ENCODE measurements at regions not wholly inside any gene's neighbourhood (a gene's known extent, or its start where the extent isn't known, plus 50 kb on each side); places are given as distances from the start of the nearest gene placed in this dataset.

DNA sequence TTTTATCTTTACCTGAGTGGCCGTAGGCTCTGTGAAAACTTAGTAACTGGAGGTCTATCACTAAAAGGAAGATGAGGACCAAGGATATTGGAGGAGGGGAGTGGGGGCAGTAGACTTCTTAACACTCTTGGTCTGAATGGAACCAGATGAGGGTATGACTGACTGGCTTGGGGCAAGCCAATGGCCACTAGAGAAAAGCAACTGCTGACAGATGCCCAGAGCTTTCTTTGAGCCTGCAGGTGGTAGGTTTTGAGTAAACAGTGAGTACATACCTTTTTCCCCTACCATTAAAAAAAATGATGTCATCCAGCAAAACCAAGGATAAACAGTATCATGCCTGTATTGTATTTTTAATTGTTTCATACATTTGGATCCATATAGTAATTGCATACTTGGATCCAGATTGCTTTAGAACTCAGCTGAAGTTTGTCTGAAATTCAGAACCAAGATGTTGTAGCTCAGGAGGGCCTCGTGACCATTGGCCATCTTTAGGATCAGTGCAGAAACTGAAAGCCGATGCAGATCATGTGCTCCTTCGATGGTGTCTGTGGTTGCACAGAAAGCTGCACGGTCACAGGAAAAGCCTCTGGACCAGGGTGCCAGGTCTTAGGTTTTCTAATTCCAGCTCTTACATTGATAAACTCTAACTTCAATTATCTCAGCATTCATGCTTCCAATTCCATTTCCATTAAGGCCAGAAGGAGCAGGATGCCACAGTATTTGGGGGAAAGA is 131.0 kb downstream of the PDGFRA start:
- DNase-seq: no peak

DNA sequence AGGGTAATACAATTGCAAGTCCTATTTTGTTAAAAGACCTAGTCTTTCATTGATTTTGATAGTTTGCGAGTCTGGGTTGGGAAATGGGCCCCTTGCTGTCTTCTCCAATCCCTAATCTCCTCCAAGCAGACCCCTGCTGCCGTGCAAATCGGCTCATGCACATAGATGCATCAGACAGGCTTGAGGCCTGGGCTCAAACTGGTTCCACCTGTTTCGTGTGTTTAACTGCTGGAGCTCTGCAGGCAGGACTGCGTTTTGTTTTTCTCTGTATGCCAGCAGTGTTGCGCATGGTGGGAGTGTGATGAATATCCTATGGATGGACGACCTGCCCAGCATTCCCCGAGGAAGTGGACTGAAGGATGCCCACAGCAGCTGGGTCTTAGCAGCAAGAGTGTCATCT is 133.9 kb downstream of the PDGFRA start:
- DNase-seq: no peak

DNA sequence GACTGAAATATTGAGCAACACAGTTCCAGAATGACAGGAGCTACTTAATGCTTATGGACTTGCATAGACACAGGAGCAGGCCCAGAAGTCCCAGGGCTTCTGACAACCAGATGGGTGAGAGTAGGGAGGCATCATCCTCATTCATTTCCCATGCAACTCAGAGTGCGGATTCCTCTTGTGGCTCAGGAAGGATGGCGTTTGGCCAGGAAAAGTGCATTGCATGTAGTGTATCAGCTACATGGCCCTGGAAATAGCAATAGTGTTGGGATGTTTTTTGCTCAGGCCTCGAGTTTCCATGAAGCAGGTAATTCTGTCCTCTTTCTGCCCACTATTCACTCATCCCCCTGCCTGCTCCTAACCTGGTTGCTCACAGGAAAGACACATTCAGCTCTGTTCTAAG is 136.6 kb downstream of the PDGFRA start:
- no peak for DNase-seq

DNA sequence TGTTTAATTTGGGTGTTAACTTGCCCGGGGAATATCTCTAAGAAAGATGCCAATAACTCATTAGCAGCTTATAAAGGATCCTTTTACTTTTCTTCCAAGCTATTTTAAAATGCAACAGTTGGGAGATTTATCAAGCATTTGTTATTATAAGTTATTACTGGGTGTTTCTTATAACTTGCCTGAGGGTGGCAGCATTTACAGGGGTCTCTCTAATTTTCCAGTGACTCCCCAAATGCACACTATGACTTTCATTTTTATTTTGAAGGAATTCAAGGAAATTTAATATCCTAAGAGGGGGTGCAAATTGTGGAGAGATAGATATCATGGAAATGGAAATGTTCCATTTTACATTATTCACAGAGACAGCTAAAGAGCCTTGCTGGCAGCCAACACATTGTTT is 138.0 kb downstream of the PDGFRA start:
- no peak for DNase-seq

DNA sequence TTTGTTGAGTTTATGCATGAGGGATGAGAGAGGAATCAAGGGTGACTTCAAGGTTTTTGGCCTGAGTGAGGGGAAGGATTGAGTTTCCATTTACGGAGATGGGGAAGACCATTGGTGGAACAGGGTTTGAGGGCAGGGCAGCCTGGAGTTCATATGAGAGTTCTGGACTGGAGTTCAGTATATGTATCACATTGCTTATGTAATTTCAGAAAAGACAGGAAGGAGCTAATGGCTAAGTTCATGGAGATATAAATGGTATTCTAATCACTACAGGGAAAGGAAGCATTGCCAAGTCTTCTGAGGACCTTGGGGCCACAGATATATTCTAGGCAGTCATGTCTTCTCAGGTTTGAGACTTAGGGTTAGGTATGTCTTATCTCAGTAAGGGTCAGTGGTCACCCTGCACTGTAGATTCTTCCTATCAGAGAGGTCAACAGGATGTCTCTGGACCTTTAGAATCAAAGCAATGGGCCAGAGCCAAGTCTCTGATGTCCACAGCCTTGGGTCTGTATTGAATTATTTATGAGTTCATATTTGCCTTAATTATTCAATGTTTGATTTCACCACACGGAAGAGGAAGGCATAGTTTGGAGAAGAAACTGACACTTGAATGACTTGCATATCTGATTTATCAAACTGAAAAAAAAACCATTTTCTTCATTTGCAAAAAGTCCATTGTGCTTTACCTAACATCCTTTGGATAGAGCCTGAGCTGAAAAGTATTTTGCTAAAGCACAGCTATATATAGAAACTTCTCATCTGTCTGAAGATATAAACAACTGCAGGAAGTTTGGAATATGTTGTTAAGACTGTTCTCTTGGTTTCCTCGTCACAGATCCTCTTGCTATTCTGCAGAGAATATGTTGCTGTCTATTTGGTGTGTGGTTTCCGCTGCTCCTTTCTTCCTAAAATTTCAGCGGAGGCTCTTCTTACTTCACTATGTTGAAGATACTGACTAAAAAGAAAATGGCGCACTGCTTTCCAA is 139.5 kb downstream of the PDGFRA start:
- DNase-seq: no peak

DNA sequence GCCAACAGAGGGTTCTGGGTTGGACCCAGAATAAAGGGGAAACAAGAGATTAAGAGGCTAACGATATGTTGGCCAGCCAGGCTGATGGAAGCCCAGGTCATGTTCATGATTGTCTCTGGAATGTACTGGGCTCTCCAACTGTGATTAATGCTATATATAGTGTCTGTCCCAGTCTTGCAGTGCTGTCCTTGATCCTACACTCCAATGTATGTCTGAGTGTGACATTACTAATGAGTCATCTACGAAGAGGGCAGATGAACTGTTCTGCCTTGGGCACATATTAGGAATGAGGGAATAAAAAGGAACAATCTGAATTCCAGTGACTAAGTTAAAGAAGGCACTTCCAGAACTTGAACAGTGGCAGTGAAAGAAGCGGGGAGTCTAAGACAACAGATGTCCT is 142.1 kb downstream of the PDGFRA start:
- no peak for DNase-seq

DNA sequence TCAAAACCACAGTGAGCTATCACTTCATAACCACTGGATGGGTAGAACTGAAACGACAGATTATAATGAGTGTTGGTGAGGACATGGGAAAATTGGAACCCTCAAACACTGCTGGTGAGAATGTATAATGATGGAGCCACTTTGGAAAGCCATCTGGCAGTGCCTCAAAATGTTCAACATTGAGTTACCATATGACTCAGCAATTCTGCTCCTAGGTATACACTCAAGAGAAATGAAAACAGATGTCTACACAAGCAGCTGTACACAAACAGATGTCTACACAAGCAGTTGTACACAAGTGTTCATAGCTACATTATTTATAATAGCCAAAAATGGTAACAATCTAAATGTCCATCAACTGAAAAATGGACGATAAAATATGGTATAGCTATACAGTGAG is 143.9 kb downstream of the PDGFRA start:
- no peak for DNase-seq

DNA sequence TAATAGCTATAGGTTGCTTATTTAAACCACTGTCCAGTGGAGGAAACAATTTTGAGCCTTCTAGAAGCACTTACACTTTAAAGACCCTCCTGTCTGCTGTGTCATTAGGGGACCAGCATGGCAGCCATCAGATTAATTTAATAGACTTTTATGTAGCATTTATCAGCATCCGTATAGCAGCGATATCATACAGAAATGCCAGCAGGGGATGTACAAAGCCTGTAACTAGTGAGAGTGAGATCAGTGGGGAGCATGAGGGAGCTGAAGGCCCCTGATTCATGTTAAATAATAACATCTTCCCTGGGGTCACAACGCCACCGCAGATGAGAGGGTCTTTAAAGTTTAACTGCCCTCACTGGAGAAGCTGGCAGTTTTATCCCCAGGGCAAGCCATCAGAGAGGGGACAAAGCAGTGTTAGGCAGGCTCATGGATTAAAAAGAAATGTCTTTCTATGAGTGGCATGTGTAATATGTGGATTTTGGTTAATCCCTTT is 144.7 kb downstream of the PDGFRA start:
- no peak for DNase-seq

DNA sequence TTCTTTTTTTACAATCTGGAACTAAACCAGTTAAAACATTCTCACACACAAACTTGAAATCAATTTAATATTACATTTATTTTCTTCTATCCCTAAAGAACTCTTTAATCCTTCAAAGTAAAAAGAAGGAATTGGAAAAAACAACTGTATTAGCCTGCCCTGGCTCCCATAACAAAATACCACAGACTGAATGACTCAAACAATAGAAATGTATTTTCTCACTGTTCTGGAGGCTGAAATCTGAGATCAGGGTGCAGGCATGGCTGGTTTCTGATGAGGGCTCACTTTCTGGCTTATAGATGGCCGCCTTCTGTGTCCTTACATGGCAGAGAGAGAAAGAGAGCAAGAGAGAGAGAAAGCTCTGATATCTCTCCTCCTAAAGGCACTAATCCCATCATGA is 149.4 kb downstream of the PDGFRA start:
- DNase-seq: no peak

DNA sequence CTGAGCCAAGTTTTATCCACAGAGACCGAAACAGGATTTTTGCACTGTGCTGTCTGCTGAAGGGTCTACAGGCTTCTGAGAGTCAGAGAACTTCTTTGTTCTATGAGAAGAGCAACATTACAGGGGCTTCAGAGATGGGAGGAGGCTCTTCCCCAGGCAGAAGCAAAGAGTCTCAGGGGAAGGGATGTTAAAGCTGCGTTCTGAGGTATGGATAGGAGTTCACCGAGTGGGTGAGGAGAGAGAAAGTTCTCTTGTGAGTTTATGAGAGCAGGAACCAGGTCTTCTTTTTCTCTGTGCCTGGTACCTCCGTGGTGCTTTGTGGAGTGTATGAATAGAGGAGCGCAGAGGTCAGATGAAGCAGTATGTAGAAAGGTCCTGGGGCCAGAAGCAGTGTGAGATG is 155.1 kb downstream of the PDGFRA start:
- DNase-seq: no peak

DNA sequence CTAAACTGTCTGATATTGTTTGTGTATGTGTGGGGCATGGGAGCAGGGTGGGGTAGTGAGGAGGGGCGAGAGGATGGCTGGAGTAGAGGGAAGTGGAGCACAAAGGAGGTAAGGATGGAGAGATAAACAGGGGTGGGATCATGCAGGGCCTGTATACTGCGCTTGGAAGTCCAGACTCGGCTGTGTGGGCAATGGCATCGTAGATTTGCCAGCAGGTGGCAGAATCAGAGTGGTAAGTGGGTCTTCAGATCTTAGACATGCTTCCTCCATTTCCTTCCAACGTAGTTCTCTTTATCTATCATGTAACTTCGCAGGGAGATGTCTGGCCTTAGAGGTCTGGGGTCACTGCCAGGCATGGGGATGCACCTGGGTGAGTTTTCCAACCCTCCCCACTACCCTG is 155.5 kb downstream of the PDGFRA start:
- DNase-seq: peak; percentile 46

DNA sequence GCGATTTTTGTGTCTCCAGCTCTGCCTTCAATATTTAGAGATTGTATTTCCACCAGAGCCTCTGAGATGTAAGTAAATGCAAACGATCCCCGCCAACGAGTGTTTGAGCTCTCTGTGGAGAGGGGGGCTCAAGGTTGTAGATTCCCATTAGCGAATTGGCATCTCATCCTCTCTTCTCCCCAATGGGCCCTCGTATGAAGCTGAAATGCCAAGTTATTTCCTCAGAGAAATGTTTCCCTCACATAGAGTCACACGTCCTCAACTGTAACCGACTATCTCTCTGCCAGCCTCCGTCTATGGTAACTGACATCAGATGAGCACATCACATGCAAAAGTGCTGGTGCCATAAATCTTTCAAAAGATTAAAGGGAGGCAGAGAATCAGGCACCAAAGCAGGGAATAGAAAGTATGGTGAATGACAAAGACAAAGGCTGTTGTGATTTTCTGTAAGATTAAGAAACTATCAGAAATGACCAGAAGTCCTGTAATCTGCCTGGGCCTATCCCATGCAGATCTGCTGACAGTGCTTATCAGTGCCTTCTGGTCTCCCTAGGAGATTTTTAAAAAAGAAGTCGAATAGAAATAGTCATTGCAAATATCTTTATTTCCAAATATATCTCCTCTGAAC is 157.1 kb downstream of the PDGFRA start:
- DNase-seq: no peak

DNA sequence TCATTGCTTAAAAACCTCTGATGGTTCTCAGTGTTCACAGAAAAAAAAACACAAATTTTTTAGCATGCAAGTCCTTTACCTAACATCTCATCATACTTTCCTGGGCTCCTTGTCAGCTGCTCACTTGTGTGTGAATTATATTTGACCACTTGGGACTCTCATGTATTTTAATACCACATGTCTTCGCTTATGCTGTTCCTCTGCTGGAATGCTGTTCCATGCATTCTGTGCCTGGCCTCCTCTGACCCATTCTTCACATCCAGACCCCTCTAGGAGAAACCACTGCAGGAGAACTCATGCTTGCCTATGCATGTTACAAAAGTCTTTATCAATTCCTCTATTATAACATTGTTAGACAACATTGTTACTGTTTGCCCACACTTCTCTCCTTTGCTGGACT is 157.6 kb downstream of the PDGFRA start:
- no peak for DNase-seq

DNA sequence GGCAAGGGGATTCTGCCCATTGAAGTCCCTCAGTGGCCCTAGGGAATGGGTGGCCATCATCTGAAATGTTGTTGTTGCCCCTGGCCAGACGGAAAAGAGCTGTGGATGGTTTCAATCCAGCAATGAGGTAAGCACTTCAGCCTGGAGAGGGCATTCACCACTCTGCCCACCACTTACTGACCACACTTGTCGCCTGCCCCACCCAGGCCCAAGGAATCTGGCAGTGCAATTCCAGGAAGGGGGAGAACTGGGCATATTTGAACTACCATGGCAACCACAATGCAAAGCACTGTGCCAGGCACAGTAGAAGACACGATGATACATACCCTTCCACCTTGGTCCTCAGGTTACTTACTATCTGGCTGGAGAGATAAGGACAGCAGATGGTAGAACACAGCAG is 161.6 kb downstream of the PDGFRA start:
- no peak for DNase-seq

DNA sequence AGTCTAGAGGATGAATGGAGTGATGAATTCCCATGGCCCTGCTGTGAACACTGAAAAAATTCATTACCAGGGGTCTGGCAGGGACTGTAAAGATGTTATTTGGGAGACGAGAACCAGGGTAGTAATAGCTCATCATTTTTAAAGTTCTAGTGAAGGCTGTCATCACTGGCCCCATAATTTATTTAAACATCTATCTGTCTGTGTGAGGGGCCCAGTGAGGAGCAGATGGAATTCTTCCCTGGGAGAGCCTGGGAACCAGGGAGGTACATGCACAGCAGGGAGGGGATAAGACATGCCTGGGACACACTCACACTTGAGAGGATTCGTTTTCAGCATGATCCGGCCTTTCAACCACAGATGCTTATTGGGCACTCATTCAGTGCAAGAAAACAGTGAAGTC is 162.0 kb downstream of the PDGFRA start:
- DNase-seq: no peak

DNA sequence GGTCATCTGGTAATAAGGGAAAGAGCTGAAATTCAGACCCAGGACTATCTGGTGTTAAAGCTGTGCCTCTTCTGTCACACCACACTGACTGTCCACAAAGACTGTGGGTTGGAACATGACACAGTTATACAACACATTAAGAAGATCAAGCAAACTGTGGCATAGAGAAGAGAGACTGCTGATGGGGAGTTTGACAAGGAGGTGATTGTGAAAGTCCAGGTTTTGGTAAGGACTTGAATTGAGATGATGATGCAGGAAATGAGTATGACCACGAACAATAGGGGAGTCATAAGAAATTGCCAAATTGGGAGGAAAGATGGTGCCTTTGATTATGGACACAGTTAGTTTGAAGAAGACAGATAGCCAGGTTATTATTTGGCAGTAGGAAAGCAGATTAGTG is 163.4 kb downstream of the PDGFRA start:
- peak; percentile 5 for DNase-seq

DNA sequence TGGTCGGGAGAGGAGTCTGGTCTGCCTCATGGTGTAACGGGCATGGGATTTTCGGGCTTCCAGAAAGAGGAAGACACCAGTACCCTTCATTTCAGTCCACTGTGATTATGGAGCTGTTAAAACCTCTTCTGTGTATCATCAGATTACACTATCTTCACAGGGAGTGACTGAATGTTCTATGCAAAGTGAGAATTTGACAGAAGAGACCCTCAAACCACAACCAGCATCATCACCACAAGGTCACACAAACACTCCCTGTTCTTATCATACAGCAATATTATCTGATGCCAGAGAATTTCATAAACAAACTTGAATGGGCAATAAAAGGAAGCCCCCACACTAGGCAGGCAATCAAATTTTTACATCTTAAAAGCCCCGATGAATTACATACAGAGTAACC is 164.2 kb downstream of the PDGFRA start:
- DNase-seq: no peak

DNA sequence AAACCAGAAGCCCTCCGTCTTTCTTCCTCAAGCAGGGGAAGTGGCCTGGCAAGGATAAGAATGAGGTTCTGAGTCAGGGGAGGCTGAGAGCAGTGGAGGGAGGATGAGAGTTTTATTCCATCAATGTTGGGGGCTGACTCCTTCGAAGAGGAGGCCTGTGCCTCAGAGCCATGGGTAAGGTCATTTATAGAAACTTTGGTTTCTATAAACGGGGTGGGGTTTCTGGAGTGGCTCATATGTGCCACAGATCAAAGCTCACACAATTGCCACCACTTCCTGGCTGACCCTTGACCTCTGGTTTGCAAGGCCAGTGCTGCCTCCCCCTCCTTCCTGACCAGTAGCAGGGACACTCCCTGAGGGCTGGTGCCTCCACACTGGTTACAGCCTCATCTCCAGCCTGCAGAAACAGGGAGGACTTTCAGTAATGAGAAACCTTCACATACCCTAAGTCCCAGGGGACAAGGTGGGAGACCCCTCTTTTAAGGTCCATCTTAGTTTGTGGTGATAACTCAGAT is 166.0 kb downstream of the PDGFRA start:
- no peak for DNase-seq

DNA sequence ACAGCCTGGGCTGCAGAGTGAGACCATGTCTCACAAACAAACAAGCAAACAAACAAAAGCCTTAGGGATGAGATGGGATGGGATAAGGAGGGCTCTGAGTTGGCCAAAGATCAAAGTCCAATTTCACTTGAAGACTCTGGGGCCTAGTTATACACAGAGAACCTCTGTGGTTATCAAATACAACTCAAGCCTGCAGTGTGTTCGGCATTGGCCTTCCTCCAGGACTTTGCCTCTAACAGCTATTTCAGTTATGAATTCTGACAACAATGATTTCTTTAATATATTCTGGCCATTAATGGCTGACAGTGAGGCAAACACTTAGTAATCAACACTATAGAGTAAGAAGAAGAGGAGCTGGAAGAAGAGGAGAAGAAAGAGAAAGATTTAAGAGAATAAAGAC is 171.1 kb downstream of the PDGFRA start:
- no peak for DNase-seq

DNA sequence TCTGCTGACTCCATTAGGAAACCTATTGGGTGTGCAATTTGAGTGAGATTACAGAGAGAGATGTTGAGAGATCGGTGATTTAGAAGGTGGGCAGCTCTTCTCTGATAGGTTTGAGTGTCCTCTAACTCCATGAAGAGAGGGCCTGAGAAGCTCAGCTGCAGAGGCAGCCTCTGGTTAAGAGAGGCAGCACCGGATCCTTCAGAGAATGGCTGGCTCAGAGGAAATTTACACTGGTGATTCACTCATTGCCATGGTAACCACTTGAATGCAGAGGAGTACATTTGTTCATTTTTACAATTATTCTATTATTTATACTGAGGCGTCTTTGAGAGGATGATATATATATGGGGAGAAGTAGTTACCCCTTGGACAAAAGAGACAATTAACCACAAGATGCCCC is 171.7 kb downstream of the PDGFRA start:
- DNase-seq: peak; percentile 3

DNA sequence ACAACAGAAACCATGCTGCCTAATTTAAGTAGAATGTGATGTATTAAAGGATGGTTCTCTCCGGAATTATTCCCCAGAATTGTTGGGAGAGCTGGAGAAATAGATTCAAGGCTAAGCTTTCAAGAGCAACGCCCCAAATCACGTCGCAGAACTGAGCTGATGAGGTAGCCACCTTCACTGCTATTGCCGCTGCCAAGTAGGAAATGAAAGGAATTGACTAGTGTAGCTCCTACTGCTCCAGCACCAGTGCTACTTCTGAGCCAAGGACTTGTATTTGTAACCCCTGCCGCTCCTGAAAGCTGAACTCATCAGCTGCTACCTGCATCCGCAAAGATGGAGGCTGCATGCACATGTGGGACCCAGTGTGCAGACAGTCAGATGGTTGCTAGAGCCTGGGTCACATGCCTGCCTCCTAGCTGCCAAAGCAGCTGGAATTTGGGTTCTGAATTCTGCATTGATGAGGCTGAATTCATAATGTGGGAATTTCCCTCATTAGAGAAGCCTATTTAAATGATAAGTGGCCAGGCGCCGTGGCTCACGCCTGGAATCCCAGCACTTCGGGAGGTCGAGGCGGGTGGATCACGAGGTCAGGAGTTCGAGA is 173.9 kb downstream of the PDGFRA start:
- no peak for DNase-seq

DNA sequence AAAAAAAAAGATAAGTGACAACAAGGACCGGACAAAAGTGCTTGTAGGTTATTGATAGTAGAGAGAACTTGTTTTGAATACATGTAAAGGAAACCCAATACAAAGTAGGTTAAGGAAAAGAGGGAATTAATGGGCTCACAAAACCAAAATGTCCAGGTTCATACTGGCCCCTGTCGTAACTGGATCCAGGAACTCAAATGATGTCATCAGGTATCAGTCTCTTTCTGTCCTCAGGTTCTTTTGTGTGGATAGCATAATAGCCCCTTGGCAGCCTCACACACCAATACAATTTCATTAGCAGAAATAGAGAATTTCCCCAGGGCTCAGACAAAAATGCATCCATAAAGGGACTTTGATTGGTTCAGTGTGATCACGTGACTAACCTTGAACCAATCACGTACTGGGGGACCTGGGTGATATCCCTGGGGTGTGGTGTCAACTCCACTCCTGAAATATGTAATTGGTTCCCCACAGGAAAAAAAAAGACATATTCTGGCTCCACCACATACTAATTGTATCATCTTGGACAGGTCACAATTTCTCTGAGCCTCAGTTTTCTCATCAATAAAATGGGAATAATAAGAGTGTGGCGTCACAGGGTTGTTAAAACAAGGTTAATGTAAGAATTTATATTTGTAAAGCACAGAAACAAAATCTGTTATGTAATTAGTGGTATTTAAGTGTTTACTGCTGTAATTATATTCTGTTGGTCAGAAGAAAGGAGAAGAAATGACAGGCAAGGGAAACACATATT is 174.8 kb downstream of the PDGFRA start:
- DNase-seq: no peak

Data from MV-4-11 (cell line).